Fibroblast of lung (primary cell): ENCODE measurements at regions not wholly inside any gene's neighbourhood (a gene's known extent, or its start where the extent isn't known, plus 50 kb on each side); places are given as distances from the start of the nearest gene placed in this dataset.

Experiments
- CTCF ChIP-seq, 2 donors: IDR thresholded peaks in 1 of 2; conservative IDR thresholded peaks in 1 of 2; 1 replicate in 1 of 2; 2 replicates in 1 of 2; pipeline ENCODE4 v1.5.1; 2011 to 2012; ENCODE audit warnings: low read length in 2 of 2, control low read depth in 1 of 2, inconsistent platforms in 1 of 2, low read depth in 1 of 2, mild to moderate bottlenecking in 1 of 2
- EZH2 ChIP-seq: IDR thresholded peaks from 2 replicates; pipeline ENCODE4 v1.5.1; 2012; ENCODE audit warnings: low read length, control low read depth, mild to moderate bottlenecking; ENCODE audit errors: missing control alignments

GRCh38 chr3:83169473-83169872, 1408.0 kb upstream of the GBE1 start:
- TF ChIP-seq CTCF (conservative IDR thresholded peaks at IDR 0.05 in 1 of 2, IDR thresholded peaks at IDR 0.05 in 1 of 2; ENCODE audit: low read depth in 1 of 2, low read length in 2 of 2) (no peak), EZH2 (no peak)
